ENCODE measurements at regions not wholly inside any gene's neighbourhood (a gene's known extent, or its start where the extent isn't known, plus 50 kb on each side); places are given as distances from the start of the nearest gene placed in this dataset.

GRCh38 chr18:71832946-71833617 is 711.1 kb downstream of the CBLN2 start:
- H3K79me2 ChIP-seq (ENCODE audit: control insufficient read depth, insufficient read depth, low read length, poor library complexity), result no peaks in the 10 kb centered on the region
- H2AFZ ChIP-seq (ENCODE audit: insufficient read depth, low read length, poor library complexity), result no peak overlapping the region
- H3K27ac ChIP-seq (ENCODE audit: low read depth, low read length), result no peak overlapping the region
- H3K23ac ChIP-seq (ENCODE audit: low read length), result no peak overlapping the region
- H2BK12ac ChIP-seq (ENCODE audit: low read length), result no peak overlapping the region
- no peaks in the 10 kb centered on the region for H3K4me1 ChIP-seq (ENCODE audit: control insufficient read depth in 1 of 2, insufficient read depth in 2 of 2, low read length in 2 of 2)
- no peak overlapping the region for H3K4ac ChIP-seq (ENCODE audit: low read depth, low read length)
- H3K9me3 ChIP-seq (ENCODE audit: insufficient read depth, low read depth, low read length), result no peaks in the 10 kb centered on the region
- no peak overlapping the region for H4K8ac ChIP-seq (ENCODE audit: low read depth, low read length)
- no peak overlapping the region for H3K14ac ChIP-seq (ENCODE audit: low read length)
- H2AK5ac ChIP-seq (ENCODE audit: low read length), result no peak overlapping the region
- no peak overlapping the region for H3K4me3 ChIP-seq (ENCODE audit: low read depth, low read length)
- H3K18ac ChIP-seq (ENCODE audit: low read length), result no peak overlapping the region
- no peaks in the 10 kb centered on the region for H3K79me1 ChIP-seq (ENCODE audit: low read length)
- whole genome bisulfite sequencing (ENCODE audit: extremely low coverage, insufficient coverage, insufficient read length), result no CpG with 5 or more reads among the region's 13 CpGs
- H2BK5ac ChIP-seq (ENCODE audit: low read depth, low read length, poor library complexity), result no peak overlapping the region
- no peak overlapping the region for H3K4me2 ChIP-seq (ENCODE audit: low read length)
- H3K36me3 ChIP-seq (ENCODE audit: control insufficient read depth in 1 of 2, insufficient read depth in 2 of 2, low read length in 2 of 2), result no peaks in the 10 kb centered on the region
- H4K91ac ChIP-seq (ENCODE audit: low read depth, low read length), result no peak overlapping the region
- no peaks in the 10 kb centered on the region for H3K27me3 ChIP-seq (ENCODE audit: insufficient read depth, low read length)
- no peak overlapping the region for H4K12ac ChIP-seq (ENCODE audit: low read depth, low read length)
- no peak for DNase-seq
- no peak overlapping the region for H2BK120ac ChIP-seq (ENCODE audit: insufficient read depth, low read length, poor library complexity)
- H3K9ac ChIP-seq (ENCODE audit: low read length), result no peak overlapping the region

GRCh38 chr18:71831039-71831438 is 713.1 kb downstream of the CBLN2 start:
- Histone ChIP-seq H3K27me3 (ENCODE audit: insufficient read depth, low read length) (no peaks in the 10 kb centered on the region), H2BK120ac (ENCODE audit: insufficient read depth, low read length, poor library complexity) (no peak overlapping the region), H3K9me3 (ENCODE audit: insufficient read depth, low read depth, low read length) (no peaks in the 10 kb centered on the region), H3K14ac (ENCODE audit: low read length) (no peak overlapping the region), H3K9ac (ENCODE audit: low read length) (no peak overlapping the region), H4K91ac (ENCODE audit: low read depth, low read length) (no peak overlapping the region), H2AK5ac (ENCODE audit: low read length) (no peak overlapping the region), H3K4ac (ENCODE audit: low read depth, low read length) (no peak overlapping the region), H2AFZ (ENCODE audit: insufficient read depth, low read length, poor library complexity) (no peak overlapping the region), H4K8ac (ENCODE audit: low read depth, low read length) (no peak overlapping the region), H3K36me3 (ENCODE audit: control insufficient read depth in 1 of 2, insufficient read depth in 2 of 2, low read length in 2 of 2) (no peaks in the 10 kb centered on the region), H3K79me2 (ENCODE audit: control insufficient read depth, insufficient read depth, low read length, poor library complexity) (no peaks in the 10 kb centered on the region), H4K12ac (ENCODE audit: low read depth, low read length) (no peak overlapping the region), H2BK5ac (ENCODE audit: low read depth, low read length, poor library complexity) (no peak overlapping the region), H3K4me1 (ENCODE audit: control insufficient read depth in 1 of 2, insufficient read depth in 2 of 2, low read length in 2 of 2) (no peaks in the 10 kb centered on the region), H3K79me1 (ENCODE audit: low read length) (no peaks in the 10 kb centered on the region), H3K4me2 (ENCODE audit: low read length) (no peak overlapping the region), H3K27ac (ENCODE audit: low read depth, low read length) (no peak overlapping the region), H3K18ac (ENCODE audit: low read length) (no peak overlapping the region), H3K23ac (ENCODE audit: low read length) (no peak overlapping the region), H2BK12ac (ENCODE audit: low read length) (no peak overlapping the region), H3K4me3 (ENCODE audit: low read depth, low read length) (no peak overlapping the region)
- DNase-seq, result no peak

- Histone ChIP-seq H3K4me3 (ENCODE audit: low read depth, low read length) (no peak overlapping the region), H3K14ac (ENCODE audit: low read length) (no peak overlapping the region), H3K9me3 (ENCODE audit: insufficient read depth, low read depth, low read length) (no peaks in the 10 kb centered on the region), H4K12ac (ENCODE audit: low read depth, low read length) (no peak overlapping the region), H3K23ac (ENCODE audit: low read length) (no peak overlapping the region), H2AK5ac (ENCODE audit: low read length) (no peak overlapping the region), H4K8ac (ENCODE audit: low read depth, low read length) (no peak overlapping the region), H3K4ac (ENCODE audit: low read depth, low read length) (no peak overlapping the region), H3K4me2 (ENCODE audit: low read length) (no peak overlapping the region), H3K4me1 (ENCODE audit: control insufficient read depth in 1 of 2, insufficient read depth in 2 of 2, low read length in 2 of 2) (no peaks in the 10 kb centered on the region), H3K9ac (ENCODE audit: low read length) (no peak overlapping the region), H3K27ac (ENCODE audit: low read depth, low read length) (no peak overlapping the region), H2BK5ac (ENCODE audit: low read depth, low read length, poor library complexity) (no peak overlapping the region), H2AFZ (ENCODE audit: insufficient read depth, low read length, poor library complexity) (no peak overlapping the region), H3K79me2 (ENCODE audit: control insufficient read depth, insufficient read depth, low read length, poor library complexity) (no peaks in the 10 kb centered on the region), H3K18ac (ENCODE audit: low read length) (no peak overlapping the region), H3K36me3 (ENCODE audit: control insufficient read depth in 1 of 2, insufficient read depth in 2 of 2, low read length in 2 of 2) (no peaks in the 10 kb centered on the region), H4K91ac (ENCODE audit: low read depth, low read length) (no peak overlapping the region), H3K79me1 (ENCODE audit: low read length) (no peaks in the 10 kb centered on the region), H3K27me3 (ENCODE audit: insufficient read depth, low read length) (no peaks in the 10 kb centered on the region), H2BK120ac (ENCODE audit: insufficient read depth, low read length, poor library complexity) (no peak overlapping the region), H2BK12ac (ENCODE audit: low read length) (no peak overlapping the region)
- DNase-seq, result no peak
- WGBS (ENCODE audit: extremely low coverage, insufficient coverage, insufficient read length), result no CpG with 5 or more reads among the region's 3 CpGs
These were observed 716.8 kb downstream of the CBLN2 start for GRCh38 chr18:71827301-71827700.

GRCh38 chr18:71815305-71815704 is 728.8 kb downstream of the CBLN2 start:
- H4K12ac ChIP-seq (ENCODE audit: low read depth, low read length), result no peak overlapping the region
- H3K4me3 ChIP-seq (ENCODE audit: low read depth, low read length), result no peak overlapping the region
- no peak overlapping the region for H2AK5ac ChIP-seq (ENCODE audit: low read length)
- no peaks in the 10 kb centered on the region for H3K9me3 ChIP-seq (ENCODE audit: insufficient read depth, low read depth, low read length)
- no peak for DNase-seq
- no peak overlapping the region for H3K4me2 ChIP-seq (ENCODE audit: low read length)
- H3K4me1 ChIP-seq (ENCODE audit: control insufficient read depth in 1 of 2, insufficient read depth in 2 of 2, low read length in 2 of 2), result no peaks in the 10 kb centered on the region
- no peak overlapping the region for H3K9ac ChIP-seq (ENCODE audit: low read length)
- no peak overlapping the region for H3K23ac ChIP-seq (ENCODE audit: low read length)
- H3K36me3 ChIP-seq (ENCODE audit: control insufficient read depth in 1 of 2, insufficient read depth in 2 of 2, low read length in 2 of 2), result no peaks in the 10 kb centered on the region
- H2AFZ ChIP-seq (ENCODE audit: insufficient read depth, low read length, poor library complexity), result no peak overlapping the region
- H3K4ac ChIP-seq (ENCODE audit: low read depth, low read length), result no peak overlapping the region
- no peak overlapping the region for H3K18ac ChIP-seq (ENCODE audit: low read length)
- H3K27me3 ChIP-seq (ENCODE audit: insufficient read depth, low read length), result no peaks in the 10 kb centered on the region
- no peak overlapping the region for H2BK12ac ChIP-seq (ENCODE audit: low read length)
- H3K79me2 ChIP-seq (ENCODE audit: control insufficient read depth, insufficient read depth, low read length, poor library complexity), result no peaks in the 10 kb centered on the region
- H4K91ac ChIP-seq (ENCODE audit: low read depth, low read length), result no peak overlapping the region
- H2BK5ac ChIP-seq (ENCODE audit: low read depth, low read length, poor library complexity), result no peak overlapping the region
- WGBS (ENCODE audit: extremely low coverage, insufficient coverage, insufficient read length), result no CpG with 5 or more reads among the region's 2 CpGs
- H3K79me1 ChIP-seq (ENCODE audit: low read length), result no peaks in the 10 kb centered on the region
- H2BK120ac ChIP-seq (ENCODE audit: insufficient read depth, low read length, poor library complexity), result no peak overlapping the region
- H3K14ac ChIP-seq (ENCODE audit: low read length), result no peak overlapping the region
- H4K8ac ChIP-seq (ENCODE audit: low read depth, low read length), result no peak overlapping the region
- no peak overlapping the region for H3K27ac ChIP-seq (ENCODE audit: low read depth, low read length)
